HAP-1 (cell line): ENCODE measurements at regions not wholly inside any gene's neighbourhood (a gene's known extent, or its start where the extent isn't known, plus 50 kb on each side); places are given as distances from the start of the nearest gene placed in this dataset.

ENCODE experiments used
- DNase-seq, 2 experiments: peaks; one replicate each; pipeline ENCODE4 v3.0.0-alpha.2; 2016 to 2020; ENCODE audit warnings: low spot score in 2 of 2
- H3K27me3 ChIP-seq: fragments of 250-450 bp; sonication (Bioruptor Pico); 2 replicates; pipeline ENCODE4 v1.5.1; 2020; ENCODE audit warnings: low read depth, mild to moderate bottlenecking, moderate library complexity
- H3K36me3 ChIP-seq: fragments of 250-450 bp; sonication (Bioruptor Pico); replicated peaks from 2 replicates; pipeline ENCODE4 v1.5.1; 2020; ENCODE audit warnings: mild to moderate bottlenecking
- H3K4me1 ChIP-seq: fragments of 250-450 bp; sonication (Bioruptor Pico); 2 replicates; pipeline ENCODE4 v1.5.1; 2020; ENCODE audit warnings: mild to moderate bottlenecking
- H3K4me3 ChIP-seq: fragments of 250-450 bp; sonication (Bioruptor Pico); 2 replicates; pipeline ENCODE4 v1.5.1; 2020; ENCODE audit warnings: mild to moderate bottlenecking, moderate library complexity
- H3K9me3 ChIP-seq: fragments of 250-450 bp; sonication (Bioruptor Pico); 2 replicates; pipeline ENCODE4 v1.5.1; 2020; ENCODE audit warnings: mild to moderate bottlenecking, moderate library complexity
- in situ Hi-C: fragments of 300-500 bp; cut with MboI; formaldehyde crosslinking; loops from 3 replicates; pipeline ENCODE4 v1.14.3; 2020; ENCODE audit warnings: low sequenced_read_pairs, inconsistent platforms, mixed read lengths

GRCh38 chr16:80080287-80080851 lies 460.4 kb upstream of the DYNLRB2 start:
- no peaks in the 10 kb centered on the region for H3K9me3 ChIP-seq
- in situ Hi-C loops: loop anchor here (25.0 kb wide), 2 partner anchors 318 to 468 kb away; partner anchors contain the start of gene MAF

GRCh38 chr16:80079072-80079471 lies 461.7 kb upstream of the DYNLRB2 start:
- Histone ChIP-seq H3K4me3 (no peak overlapping the region), H3K4me1 (no peaks in the 10 kb centered on the region), H3K9me3 (no peaks in the 10 kb centered on the region), H3K27me3 (no peaks in the 10 kb centered on the region), H3K36me3 (no peaks in the 10 kb centered on the region)
- in situ Hi-C loops: loop anchor here (25.0 kb wide), 2 partner anchors 317 to 467 kb away; partner anchors contain the start of gene MAF
- DNase-seq: no peak

More at GRCh38 chr16:80080287-80080851, 460.4 kb upstream of the DYNLRB2 start:
- Histone ChIP-seq H3K36me3 (no peaks in the 10 kb centered on the region), H3K4me1 (no peaks in the 10 kb centered on the region), H3K27me3 (no peaks in the 10 kb centered on the region), H3K4me3 (no peak overlapping the region)
- DNase-seq: no peak

- Histone ChIP-seq H3K4me1 (no peaks in the 10 kb centered on the region), H3K36me3 (no peaks in the 10 kb centered on the region), H3K9me3 (no peaks in the 10 kb centered on the region), H3K27me3 (no peaks in the 10 kb centered on the region), H3K4me3 (no peak overlapping the region)
- in situ Hi-C loops: loop anchor here (25.0 kb wide), 2 partner anchors 315 to 465 kb away; partner anchors contain the start of gene MAF
- no peak for DNase-seq
These were observed 463.1 kb upstream of the DYNLRB2 start for GRCh38 chr16:80077696-80078095.

GRCh38 chr16:80074329-80074728 lies 466.5 kb upstream of the DYNLRB2 start:
- Histone ChIP-seq H3K4me1 (no peaks in the 10 kb centered on the region), H3K27me3 (no peaks in the 10 kb centered on the region), H3K4me3 (no peak overlapping the region), H3K9me3 (no peaks in the 10 kb centered on the region), H3K36me3 (no peaks in the 10 kb centered on the region)
- in situ Hi-C loops: no loop called here
- DNase-seq: no peak

GRCh38 chr16:80071964-80072456 lies 468.8 kb upstream of the DYNLRB2 start:
- no peaks in the 10 kb centered on the region for H3K9me3 ChIP-seq
- DNase-seq: no peak
- in situ Hi-C loops: no loop called here

GRCh38 chr16:80066805-80067580 lies 466.5 kb upstream of the MAF start:
- DNase-seq: no peak
- no peak overlapping the region for H3K4me3 ChIP-seq
- H3K36me3 ChIP-seq: no peaks in the 10 kb centered on the region
- no peaks in the 10 kb centered on the region for H3K9me3 ChIP-seq
- in situ Hi-C loops: no loop called here
- peaks cover 25% of the 10 kb centered on the region for H3K4me1 ChIP-seq
- no peaks in the 10 kb centered on the region for H3K27me3 ChIP-seq

More at GRCh38 chr16:80071964-80072456, 468.8 kb upstream of the DYNLRB2 start:
- no peak overlapping the region for H3K4me3 ChIP-seq
- no peaks in the 10 kb centered on the region for H3K27me3 ChIP-seq
- no peaks in the 10 kb centered on the region for H3K36me3 ChIP-seq
- H3K4me1 ChIP-seq: peaks cover 2% of the 10 kb centered on the region; the same call in 1 of the 2 replicates

- peak in 1 of 2 experiments; percentile 26 for DNase-seq
- Histone ChIP-seq H3K4me1 (peaks cover 25% of the 10 kb centered on the region), H3K27me3 (no peaks in the 10 kb centered on the region), H3K9me3 (no peaks in the 10 kb centered on the region), H3K4me3 (no peak overlapping the region), H3K36me3 (no peaks in the 10 kb centered on the region)
- in situ Hi-C loops: no loop called here
These were observed 465.0 kb upstream of the MAF start for GRCh38 chr16:80065541-80065940.

- H3K4me1 ChIP-seq: peaks cover 30% of the 10 kb centered on the region
- H3K27me3 ChIP-seq: no peaks in the 10 kb centered on the region
- DNase-seq: no peak
- H3K4me3 ChIP-seq: no peak overlapping the region
- in situ Hi-C loops: no loop called here
- H3K36me3 ChIP-seq: no peaks in the 10 kb centered on the region
- H3K9me3 ChIP-seq: no peaks in the 10 kb centered on the region
These were observed 463.2 kb upstream of the MAF start for GRCh38 chr16:80063713-80064069.

GRCh38 chr16:80063031-80063712 lies 462.6 kb upstream of the MAF start:
- Histone ChIP-seq H3K4me1 (peaks cover 33% of the 10 kb centered on the region), H3K27me3 (no peaks in the 10 kb centered on the region), H3K9me3 (no peaks in the 10 kb centered on the region), H3K36me3 (no peaks in the 10 kb centered on the region), H3K4me3 (no peak overlapping the region)
- in situ Hi-C loops: no loop called here
- peak; percentile 75 for DNase-seq

- Histone ChIP-seq H3K4me1 (peaks cover 33% of the 10 kb centered on the region), H3K9me3 (no peaks in the 10 kb centered on the region), H3K4me3 (no peak overlapping the region), H3K36me3 (no peaks in the 10 kb centered on the region), H3K27me3 (no peaks in the 10 kb centered on the region)
- DNase-seq: no peak
- in situ Hi-C loops: no loop called here
These were observed 462.0 kb upstream of the MAF start for GRCh38 chr16:80062361-80063030.

GRCh38 chr16:80060470-80060869 lies 459.9 kb upstream of the MAF start:
- in situ Hi-C loops: no loop called here
- no peak for DNase-seq

GRCh38 chr16:80059836-80060235 lies 459.3 kb upstream of the MAF start:
- no peak for DNase-seq
- Histone ChIP-seq H3K9me3 (no peaks in the 10 kb centered on the region), H3K27me3 (no peaks in the 10 kb centered on the region), H3K4me1 (peaks cover 25% of the 10 kb centered on the region), H3K4me3 (no peak overlapping the region), H3K36me3 (no peaks in the 10 kb centered on the region)
- in situ Hi-C loops: no loop called here

More at GRCh38 chr16:80060470-80060869, 459.9 kb upstream of the MAF start:
- H3K27me3 ChIP-seq: no peaks in the 10 kb centered on the region
- no peak overlapping the region for H3K4me3 ChIP-seq
- H3K9me3 ChIP-seq: no peaks in the 10 kb centered on the region
- H3K36me3 ChIP-seq: no peaks in the 10 kb centered on the region
- peaks cover 22% of the 10 kb centered on the region for H3K4me1 ChIP-seq

GRCh38 chr16:80058214-80058613 lies 457.7 kb upstream of the MAF start:
- Histone ChIP-seq H3K27me3 (no peaks in the 10 kb centered on the region), H3K9me3 (no peaks in the 10 kb centered on the region), H3K36me3 (no peaks in the 10 kb centered on the region), H3K4me1 (peaks cover 26% of the 10 kb centered on the region), H3K4me3 (no peak overlapping the region)
- in situ Hi-C loops: no loop called here
- DNase-seq: no peak
